LNCaP clone FGC (cell line): ENCODE measurements at regions not wholly inside any gene's neighbourhood (a gene's known extent, or its start where the extent isn't known, plus 50 kb on each side); places are given as distances from the start of the nearest gene placed in this dataset.
"Not testable (repeated sequence)": the region's sequence is repeated elsewhere in the genome, so short reads cannot be mapped to it uniquely, and the experiment has no call there.

Source experiments
- DNase-seq: peaks from one replicate; pipeline ENCODE4 v3.0.0-alpha.2; 2011; ENCODE audit warnings: low read depth
- H3K4me3 ChIP-seq: 2 replicates; pipeline ENCODE4 v1.5.1; 2011; ENCODE audit warnings: mild to moderate bottlenecking, low read depth, low read length, control low read depth
- TF ChIP-seq, protein P1 (sequence below): IDR thresholded peaks from 2 replicates; pipeline ENCODE4 v1.5.1; 2012; ENCODE audit warnings: mild to moderate bottlenecking; ENCODE audit not compliant: control insufficient read depth, insufficient read depth; ENCODE audit errors: extremely low read depth

DNA sequence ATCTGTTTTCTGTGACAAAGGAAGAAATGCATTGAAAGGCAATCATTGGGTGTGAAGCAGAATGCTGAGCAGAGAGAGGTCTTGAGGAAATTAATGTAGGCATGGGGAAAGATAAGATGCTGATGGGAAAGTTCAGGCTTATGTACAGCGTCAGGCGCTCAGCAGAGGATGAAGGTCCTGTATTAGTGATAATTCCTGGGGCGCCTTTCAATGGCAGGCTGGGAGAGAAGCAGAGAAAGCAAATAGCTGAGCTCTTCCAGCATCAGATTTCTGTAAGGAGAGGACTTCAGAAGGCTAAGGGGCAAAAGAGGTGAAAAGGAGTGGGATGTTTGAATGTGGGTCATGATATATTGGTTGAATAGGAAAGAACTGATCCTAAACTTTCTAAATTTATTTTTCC, 129.8 kb downstream of the HNMT start:
- H3K4me3 ChIP-seq: no peak overlapping the region
- DNase-seq: no peak
- TF ChIP-seq, protein P1, sequence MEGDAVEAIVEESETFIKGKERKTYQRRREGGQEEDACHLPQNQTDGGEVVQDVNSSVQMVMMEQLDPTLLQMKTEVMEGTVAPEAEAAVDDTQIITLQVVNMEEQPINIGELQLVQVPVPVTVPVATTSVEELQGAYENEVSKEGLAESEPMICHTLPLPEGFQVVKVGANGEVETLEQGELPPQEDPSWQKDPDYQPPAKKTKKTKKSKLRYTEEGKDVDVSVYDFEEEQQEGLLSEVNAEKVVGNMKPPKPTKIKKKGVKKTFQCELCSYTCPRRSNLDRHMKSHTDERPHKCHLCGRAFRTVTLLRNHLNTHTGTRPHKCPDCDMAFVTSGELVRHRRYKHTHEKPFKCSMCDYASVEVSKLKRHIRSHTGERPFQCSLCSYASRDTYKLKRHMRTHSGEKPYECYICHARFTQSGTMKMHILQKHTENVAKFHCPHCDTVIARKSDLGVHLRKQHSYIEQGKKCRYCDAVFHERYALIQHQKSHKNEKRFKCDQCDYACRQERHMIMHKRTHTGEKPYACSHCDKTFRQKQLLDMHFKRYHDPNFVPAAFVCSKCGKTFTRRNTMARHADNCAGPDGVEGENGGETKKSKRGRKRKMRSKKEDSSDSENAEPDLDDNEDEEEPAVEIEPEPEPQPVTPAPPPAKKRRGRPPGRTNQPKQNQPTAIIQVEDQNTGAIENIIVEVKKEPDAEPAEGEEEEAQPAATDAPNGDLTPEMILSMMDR: no peak

DNA sequence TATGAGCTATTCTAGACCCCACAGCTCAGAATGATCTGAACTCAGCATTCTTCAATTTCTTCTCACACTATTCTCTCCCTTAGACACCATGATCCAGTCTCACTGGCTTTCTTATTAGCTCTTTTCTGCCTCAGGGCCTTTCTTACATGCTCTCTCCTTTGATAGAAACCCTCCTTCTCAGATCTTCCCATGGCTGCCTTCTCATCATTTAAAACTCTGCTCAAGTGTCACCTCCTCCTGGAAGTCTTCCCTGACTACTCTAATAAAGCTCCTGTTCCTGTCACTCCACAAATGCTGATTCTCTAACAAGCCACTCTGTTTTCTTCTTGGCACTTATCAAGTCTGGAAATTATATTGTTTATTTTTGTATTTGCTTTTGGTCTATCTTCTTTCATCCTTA, 131.1 kb downstream of the HNMT start:
- TF ChIP-seq, protein P1: no peak
- no peak for DNase-seq
- H3K4me3 ChIP-seq: no peak overlapping the region

DNA sequence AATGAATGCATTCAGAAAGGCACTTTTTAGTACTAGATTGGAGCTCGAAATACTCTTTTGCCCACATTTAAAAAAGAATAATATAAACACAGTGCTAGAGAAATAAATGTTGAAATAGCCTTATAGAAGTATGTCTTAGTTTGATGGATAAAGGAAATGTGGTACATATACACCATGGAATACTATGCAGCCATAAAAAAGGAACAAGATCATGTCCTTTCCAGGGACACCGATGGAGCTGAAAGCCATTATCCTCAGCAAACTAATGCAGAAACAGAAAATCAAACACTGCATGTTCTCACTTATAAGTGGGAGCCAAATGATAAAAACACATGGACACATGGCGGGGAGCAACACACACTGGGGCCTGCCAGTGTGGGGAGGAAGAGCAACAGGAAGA, 135.0 kb downstream of the HNMT start:
- not testable (repeated sequence) for DNase-seq, H3K4me3 ChIP-seq

DNA sequence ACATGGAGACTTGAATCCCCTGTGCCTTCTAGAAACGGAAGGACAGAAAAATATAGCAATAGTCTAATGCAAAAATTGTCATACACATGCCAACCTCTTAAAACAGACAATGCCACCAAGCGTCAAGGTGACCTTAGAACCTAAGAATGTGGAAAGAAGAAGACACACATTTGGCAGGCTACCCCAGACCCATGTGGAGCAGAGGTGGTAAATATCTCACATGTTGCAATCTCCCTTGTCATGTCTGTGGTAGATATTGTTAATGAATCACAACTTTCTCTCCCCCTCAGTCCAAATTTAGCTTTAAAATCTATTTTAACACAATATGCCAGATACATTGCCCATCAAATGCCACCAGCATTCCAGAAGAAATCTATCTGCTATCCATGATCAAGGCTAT, 137.4 kb downstream of the HNMT start:
- DNase-seq: no peak
- H3K4me3 ChIP-seq: no peak overlapping the region
- TF ChIP-seq, protein P1: no peak

DNA sequence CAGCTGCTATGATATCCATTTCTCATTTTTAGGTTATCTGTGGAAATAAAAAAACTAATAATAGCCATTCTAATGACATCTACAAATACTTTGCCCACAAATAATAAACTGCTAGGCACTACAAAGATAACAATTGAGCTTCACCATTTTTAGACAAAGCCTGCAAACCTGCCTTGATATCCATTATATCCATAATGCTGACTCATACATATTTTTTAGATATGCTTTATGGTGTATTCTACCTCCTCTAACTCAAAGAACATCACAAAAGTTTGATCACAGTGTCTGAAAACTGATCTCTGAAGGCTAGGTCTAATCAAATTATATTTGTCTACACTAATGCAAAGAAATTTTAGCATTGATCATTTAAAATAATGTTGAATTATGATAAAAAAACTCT, 138.4 kb downstream of the HNMT start:
- DNase-seq: no peak
- TF ChIP-seq, protein P1: no peak
- no peak overlapping the region for H3K4me3 ChIP-seq

DNA sequence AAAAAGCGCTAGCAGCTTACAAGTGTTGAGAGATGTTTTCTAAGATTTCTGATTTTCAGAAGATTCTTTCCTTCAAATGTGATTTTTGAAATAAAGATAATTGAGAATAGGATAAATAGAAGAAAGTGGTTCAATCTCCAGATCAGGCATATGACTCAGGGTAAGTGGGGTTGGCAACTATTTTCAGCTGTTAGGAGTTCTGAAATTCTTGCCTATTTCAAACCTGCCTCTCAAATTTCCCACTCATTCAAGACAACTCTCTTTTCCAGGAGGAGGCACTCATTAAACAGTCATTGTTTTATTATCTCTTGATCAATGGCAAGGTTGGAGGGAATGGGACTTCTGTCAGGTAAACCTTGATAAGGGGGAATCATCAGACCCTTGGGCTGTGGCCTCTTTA, 138.9 kb downstream of the HNMT start:
- no peak overlapping the region for H3K4me3 ChIP-seq
- TF ChIP-seq, protein P1: no peak
- no peak for DNase-seq

DNA sequence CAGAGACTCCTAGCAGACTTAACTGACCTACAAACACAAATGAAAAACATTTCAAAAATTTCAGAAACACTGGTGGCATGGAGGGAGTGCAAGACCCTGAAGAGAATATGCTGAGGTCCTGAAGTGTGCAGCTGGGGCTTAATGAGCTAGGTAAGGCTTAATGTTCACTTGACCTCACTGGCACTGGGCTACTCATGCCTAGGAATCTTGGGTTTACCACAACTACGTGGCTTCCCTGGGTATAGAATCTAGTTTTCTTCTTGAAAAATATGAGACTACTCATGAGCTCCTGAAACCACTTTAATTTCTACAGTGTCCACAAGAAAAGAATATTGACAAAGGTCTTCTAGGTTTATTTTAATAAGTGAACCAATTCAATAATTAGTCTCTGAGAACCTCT, 139.8 kb downstream of the HNMT start:
- TF ChIP-seq, protein P1: no peak
- DNase-seq: no peak
- H3K4me3 ChIP-seq: no peak overlapping the region

DNA sequence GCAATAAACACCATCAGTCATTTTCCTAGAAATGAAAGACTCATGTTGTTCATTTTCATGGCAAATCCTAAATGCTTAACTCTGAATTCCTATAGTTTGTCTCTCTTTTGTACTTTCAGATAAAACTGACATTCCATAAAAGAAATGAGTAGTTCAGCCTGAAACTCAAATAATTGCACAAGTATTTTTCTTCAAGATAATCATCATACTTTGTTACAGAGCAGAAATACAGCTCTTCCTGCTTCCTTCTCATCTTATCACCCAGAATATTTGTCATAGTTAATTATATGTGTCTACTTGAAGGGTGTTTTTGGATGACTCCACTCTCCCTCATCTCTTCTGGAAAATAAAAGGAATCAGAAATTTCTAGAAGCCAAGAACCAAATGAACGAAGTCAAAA, 141.1 kb downstream of the HNMT start:
- H3K4me3 ChIP-seq: no peak overlapping the region
- TF ChIP-seq, protein P1: no peak
- DNase-seq: no peak
